ENCODE measurements at regions not wholly inside any gene's neighbourhood (a gene's known extent, or its start where the extent isn't known, plus 50 kb on each side); places are given as distances from the start of the nearest gene placed in this dataset.
"Not testable (repeated sequence)": the region's sequence is repeated elsewhere in the genome, so short reads cannot be mapped to it uniquely, and the experiment has no call there.

- no peak for DNase-seq (ENCODE audit: low spot score)
Measured at GRCh38 chr12:17358835-17359234, 731.2 kb downstream of the RERGL start.

- no peak for DNase-seq (ENCODE audit: low spot score)
Measured at GRCh38 chr12:17357396-17357795, 732.6 kb downstream of the RERGL start.

DNA sequence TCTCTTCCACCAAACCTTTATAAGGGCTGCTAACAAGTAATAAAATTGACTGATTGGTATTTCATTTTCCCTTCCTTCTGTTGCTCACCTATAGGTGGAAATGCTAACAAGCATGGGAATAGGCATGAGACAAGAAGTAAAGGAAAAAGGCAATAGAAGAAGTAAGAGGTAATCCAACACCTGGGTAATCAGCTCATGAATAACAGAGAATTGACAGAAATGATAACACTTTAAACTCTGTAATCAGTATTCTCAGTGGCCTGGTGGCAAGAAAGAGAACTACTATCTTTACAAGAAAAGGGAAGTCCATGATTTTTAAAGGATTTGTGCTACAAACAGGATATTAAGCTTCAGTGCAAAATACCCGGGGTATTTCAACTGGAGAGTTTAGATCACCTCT is 737.8 kb downstream of the RERGL start:
- DNase-seq (ENCODE audit: low spot score), result no peak

GRCh38 chr12:17348311-17348710 is 741.7 kb downstream of the RERGL start:
- no peak for DNase-seq (ENCODE audit: low spot score)

GRCh38 chr12:17344649-17345048 is 738.7 kb upstream of the LMO3 start:
- no peak for DNase-seq (ENCODE audit: low spot score)

GRCh38 chr12:17342381-17342961 is 736.5 kb upstream of the LMO3 start:
- no peak for DNase-seq (ENCODE audit: low spot score)

GRCh38 chr12:17335487-17335886 is 729.5 kb upstream of the LMO3 start:
- no peak for DNase-seq (ENCODE audit: low spot score)

- no peak for DNase-seq (ENCODE audit: low spot score)
Measured at GRCh38 chr12:17334784-17335183, 728.8 kb upstream of the LMO3 start.

GRCh38 chr12:17333287-17333686 is 727.3 kb upstream of the LMO3 start:
- no peak for DNase-seq (ENCODE audit: low spot score)

- DNase-seq (ENCODE audit: low spot score), result no peak
Measured at GRCh38 chr12:17326649-17327048, 720.7 kb upstream of the LMO3 start.

GRCh38 chr12:17322090-17322489 is 716.1 kb upstream of the LMO3 start:
- no peak for DNase-seq (ENCODE audit: low spot score)

DNA sequence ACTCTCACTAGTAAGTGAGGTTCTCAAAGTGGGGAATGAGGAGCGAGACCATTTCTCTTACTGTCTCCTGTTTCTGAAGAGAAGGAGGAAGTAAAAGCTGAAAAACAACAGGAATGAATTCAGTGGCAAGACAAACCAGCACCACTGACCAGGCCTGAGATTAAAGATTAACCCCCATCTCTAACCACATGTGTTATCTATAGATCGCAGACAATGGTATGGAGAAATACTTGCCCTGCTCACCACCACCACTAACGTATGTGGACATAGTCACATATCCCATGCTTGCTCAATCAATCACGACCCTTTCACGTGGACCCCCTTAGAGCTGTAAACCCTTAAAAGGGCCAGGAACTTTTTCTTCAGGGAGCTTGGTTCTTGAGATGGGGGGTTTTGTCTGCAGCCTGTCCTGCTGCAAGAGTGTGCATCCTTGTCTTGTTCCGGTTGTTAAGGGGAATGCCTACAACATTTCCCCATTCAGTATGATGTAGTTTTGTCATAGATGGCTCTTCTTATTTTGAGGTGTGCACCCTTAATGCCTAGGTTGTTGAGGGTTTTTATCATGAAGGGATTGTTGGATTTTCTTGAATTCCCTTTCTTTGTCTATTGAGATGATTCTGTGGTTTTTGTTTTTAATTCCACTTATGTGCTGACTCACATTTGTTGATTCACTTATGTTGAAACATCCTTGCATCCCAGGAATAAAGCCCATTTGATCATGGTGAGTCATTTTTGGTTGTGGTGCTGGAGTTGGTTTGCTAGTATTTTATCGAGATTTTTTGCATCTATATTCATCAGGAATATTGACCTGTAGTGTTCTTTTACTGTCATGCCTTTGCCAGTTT is 698.8 kb upstream of the LMO3 start:
- DNase-seq (ENCODE audit: low spot score), result no peak

DNA sequence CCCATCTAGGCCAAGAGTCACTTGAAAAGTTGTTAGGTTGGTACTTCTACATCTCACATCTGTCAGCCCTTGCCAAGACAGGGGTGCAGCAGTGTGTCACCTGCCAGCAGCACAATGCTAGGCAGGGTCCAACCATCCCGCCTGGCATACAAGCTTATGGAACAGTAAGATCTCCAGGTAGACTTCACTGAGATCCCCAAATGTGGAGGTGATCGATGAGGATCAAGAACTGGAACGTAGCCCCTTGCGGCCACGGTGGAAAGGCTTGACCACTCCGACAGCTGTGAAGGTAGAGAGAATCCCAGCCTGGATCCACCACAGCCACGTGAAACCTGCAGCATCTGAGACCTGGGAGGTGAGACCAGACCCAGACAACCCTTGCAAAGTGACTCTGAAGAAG is 696.0 kb upstream of the LMO3 start:
- DNase-seq (ENCODE audit: low spot score), result no peak

- DNase-seq (ENCODE audit: low spot score), result no peak
Measured at GRCh38 chr12:17301544-17301943, 695.6 kb upstream of the LMO3 start.

GRCh38 chr12:17296882-17297281 is 690.9 kb upstream of the LMO3 start:
- DNase-seq (ENCODE audit: low spot score), result peak; percentile 27

DNA sequence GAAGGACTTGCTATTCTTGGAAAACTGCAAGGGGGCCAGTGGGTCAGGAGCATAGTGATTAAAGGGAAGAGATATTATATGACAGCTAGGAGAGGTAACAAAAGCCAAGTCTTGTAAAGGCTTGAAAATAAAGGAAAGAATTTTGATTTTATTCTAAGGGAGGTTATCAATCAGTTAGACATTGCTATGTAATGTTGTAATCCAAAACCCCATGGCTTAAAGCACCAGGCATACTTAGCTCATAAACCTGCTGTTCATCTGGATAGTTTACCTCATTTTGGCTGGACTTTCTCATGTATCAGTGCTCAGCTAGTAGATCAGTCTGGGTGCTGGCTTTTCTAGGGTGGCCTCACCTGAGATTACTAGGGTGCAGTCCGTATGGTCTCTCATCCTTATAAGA is 680.9 kb upstream of the LMO3 start:
- no peak for DNase-seq (ENCODE audit: low spot score)

- DNase-seq (ENCODE audit: low spot score), result no peak
Measured at GRCh38 chr12:17284873-17285272, 678.9 kb upstream of the LMO3 start.

GRCh38 chr12:17283563-17283962 is 677.6 kb upstream of the LMO3 start:
- no peak for DNase-seq (ENCODE audit: low spot score)

GRCh38 chr12:17282169-17282568 is 676.2 kb upstream of the LMO3 start:
- DNase-seq (ENCODE audit: low spot score), result not testable (repeated sequence)

DNA sequence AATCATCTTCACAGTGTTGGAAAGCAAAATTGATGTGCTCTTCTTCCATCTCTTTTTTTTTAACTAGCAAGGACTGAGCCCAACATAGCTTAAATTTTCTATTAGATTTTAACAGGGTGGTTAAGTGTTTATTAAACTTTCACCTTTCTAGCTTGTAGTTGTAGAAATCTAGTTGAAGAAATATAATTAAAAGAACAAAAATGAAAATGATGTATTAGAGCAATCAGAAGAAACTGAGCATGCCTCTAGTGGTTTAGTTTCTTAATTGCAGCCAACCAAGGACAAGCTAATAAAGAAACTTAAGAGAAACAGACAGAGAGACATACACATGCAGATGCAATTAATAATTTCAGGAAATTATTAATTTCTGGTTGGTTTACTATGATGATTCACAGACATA is 673.0 kb upstream of the LMO3 start:
- peak; percentile 29 for DNase-seq (ENCODE audit: low spot score)

DNA sequence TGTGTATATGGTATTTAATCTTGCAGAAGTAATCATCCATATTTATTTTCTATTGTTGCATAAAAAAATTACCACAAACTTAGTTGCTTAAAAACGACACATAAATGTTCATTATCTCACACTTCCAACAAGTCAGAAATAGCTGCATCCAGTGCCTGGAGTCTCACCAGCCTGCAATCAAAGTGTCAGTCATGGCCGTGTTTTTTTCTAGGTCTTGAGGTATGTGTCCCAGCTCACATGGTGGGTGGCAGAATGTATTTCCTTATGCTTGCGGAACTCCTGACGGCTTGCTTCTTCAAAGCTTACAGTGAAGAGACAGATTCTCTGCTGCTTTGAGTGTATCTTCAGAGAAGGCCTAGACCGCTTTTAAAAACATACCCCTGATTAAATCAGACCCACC is 670.2 kb upstream of the LMO3 start:
- no peak for DNase-seq (ENCODE audit: low spot score)

GRCh38 chr12:17266856-17267255 is 660.9 kb upstream of the LMO3 start:
- no peak for DNase-seq (ENCODE audit: low spot score)

- DNase-seq (ENCODE audit: low spot score), result no peak
Measured at GRCh38 chr12:17264603-17265002, 658.6 kb upstream of the LMO3 start.
